DOHH2 (cell line): ENCODE measurements at regions not wholly inside any gene's neighbourhood (a gene's known extent, or its start where the extent isn't known, plus 50 kb on each side); places are given as distances from the start of the nearest gene placed in this dataset.

Source experiments
- CTCF ChIP-seq: fragments of 200-600 bp; sonication (generic); IDR thresholded peaks from one replicate; pipeline ENCODE4 v1.5.1; 2014; ENCODE audit warnings: antibody characterized with exemption, mild to moderate bottlenecking, low read depth, low read length; ENCODE audit not compliant: poor library complexity, severe bottlenecking
- EZH2phosphoT487 ChIP-seq: fragments of 200-600 bp; sonication (generic); IDR thresholded peaks from 2 replicates; pipeline ENCODE4 v1.6.1; 2017; ENCODE audit warnings: borderline replicate concordance, mild to moderate bottlenecking, antibody characterized with exemption, low read length, moderate library complexity, mixed read lengths

- no peak for TF ChIP-seq CTCF
- TF ChIP-seq EZH2phosphoT487, result no peak
Observed at GRCh38 chr18:76640438-76640837, 145.4 kb upstream of the ZNF516 start.
